Liver (tissue), 8 donors: ENCODE measurements at regions not wholly inside any gene's neighbourhood (a gene's known extent, or its start where the extent isn't known, plus 50 kb on each side); places are given as distances from the start of the nearest gene placed in this dataset.

Source experiments
- DNase-seq: peaks from one replicate; pipeline ENCODE4 v3.0.0-alpha.2; 2017; ENCODE audit warnings: low spot score
- H3K27ac ChIP-seq, 2 donors: one replicate each; pipeline ENCODE4 v1.7.0; 2013; ENCODE audit warnings: inconsistent platforms in 2 of 2, low read length in 2 of 2, control low read depth in 1 of 2, low read depth in 1 of 2, mild to moderate bottlenecking in 1 of 2
- H3K27me3 ChIP-seq, 4 donors: one replicate each; pipeline versions ENCODE4 v1.6.1 to v1.7.0; 2013; ENCODE audit warnings: low read length in 3 of 4, inconsistent platforms in 1 of 4, mild to moderate bottlenecking in 1 of 4, moderate library complexity in 1 of 4; ENCODE audit not compliant: control insufficient read depth in 4 of 4, insufficient read depth in 4 of 4
- H3K36me3 ChIP-seq, 4 donors: one replicate each; pipeline versions ENCODE4 v1.6.1 to v1.7.0; 2013; ENCODE audit warnings: low read length in 3 of 4, mild to moderate bottlenecking in 3 of 4, low read depth in 1 of 4, moderate library complexity in 1 of 4; ENCODE audit not compliant: control insufficient read depth in 4 of 4, insufficient read depth in 3 of 4
- H3K4me1 ChIP-seq, 4 donors: one replicate each; pipeline versions ENCODE4 v1.6.1 to v1.7.0; 2013; ENCODE audit warnings: low read length in 3 of 4, mild to moderate bottlenecking in 3 of 4, moderate library complexity in 1 of 4; ENCODE audit not compliant: control insufficient read depth in 4 of 4, insufficient read depth in 4 of 4
- H3K4me3 ChIP-seq, 3 donors: one replicate each; pipeline versions ENCODE4 v1.6.1 to v1.7.0; 2013; ENCODE audit warnings: low read length in 3 of 3, control low read depth in 1 of 3, low read depth in 1 of 3, mild to moderate bottlenecking in 1 of 3
- H3K9ac ChIP-seq, 2 donors: one replicate each; pipeline ENCODE4 v1.7.0; 2013; ENCODE audit warnings: low read length in 2 of 2, mild to moderate bottlenecking in 2 of 2, moderate library complexity in 2 of 2, control low read depth in 1 of 2, low read depth in 1 of 2
- H3K9me3 ChIP-seq, 4 donors: one replicate each; pipeline versions ENCODE4 v1.6.1 to v1.7.0; 2013; ENCODE audit warnings: low read length in 3 of 4; ENCODE audit not compliant: control insufficient read depth in 4 of 4
- EGR1 ChIP-seq, 2 donors: IDR thresholded peaks; 2 replicates each; pipeline ENCODE4 v1.6.1; 2016 to 2018; ENCODE audit warnings: antibody characterized with exemption in 2 of 2, low read depth in 2 of 2
- FOXA1 ChIP-seq: IDR thresholded peaks from 2 replicates; pipeline ENCODE4 v1.6.1; 2016; ENCODE audit warnings: antibody characterized with exemption
- FOXA2 ChIP-seq: IDR thresholded peaks from 2 replicates; pipeline ENCODE4 v1.6.1; 2016; ENCODE audit warnings: antibody characterized with exemption
- GABPA ChIP-seq, 2 donors: IDR thresholded peaks in 1 of 2; conservative IDR thresholded peaks in 1 of 2; 2 replicates each; pipeline ENCODE4 v1.6.1; 2016; ENCODE audit warnings: antibody characterized with exemption in 2 of 2, mild to moderate bottlenecking in 1 of 2, moderate library complexity in 1 of 2
- HNF4A ChIP-seq, 2 donors: conservative IDR thresholded peaks; 2 replicates each; pipeline ENCODE4 v1.6.1; 2016; ENCODE audit warnings: antibody characterized with exemption in 2 of 2, mild to moderate bottlenecking in 2 of 2
- HNF4G ChIP-seq: IDR thresholded peaks from 2 replicates; pipeline ENCODE4 v1.6.1; 2016; ENCODE audit warnings: antibody characterized with exemption
- JUND ChIP-seq, 2 donors: IDR thresholded peaks; 2 replicates each; pipeline ENCODE4 v1.6.1; 2016; ENCODE audit warnings: antibody characterized with exemption in 2 of 2
- NR2F2 ChIP-seq: IDR thresholded peaks from 2 replicates; pipeline ENCODE4 v1.6.1; 2016; ENCODE audit warnings: antibody characterized with exemption
- RAD21 ChIP-seq, 2 donors: IDR thresholded peaks; 2 replicates each; pipeline ENCODE4 v1.6.1; 2016; ENCODE audit warnings: antibody characterized with exemption in 2 of 2, mild to moderate bottlenecking in 2 of 2
- RXRA ChIP-seq, 2 donors: IDR thresholded peaks; 2 replicates each; pipeline ENCODE4 v1.6.1; 2017 to 2018; ENCODE audit warnings: antibody characterized with exemption in 2 of 2, mild to moderate bottlenecking in 1 of 2
- SP1 ChIP-seq: IDR thresholded peaks from 2 replicates; pipeline ENCODE4 v1.6.1; 2018; ENCODE audit warnings: antibody characterized with exemption, mild to moderate bottlenecking
- TAF1 ChIP-seq: conservative IDR thresholded peaks from 2 replicates; pipeline ENCODE4 v1.6.1; 2016; ENCODE audit warnings: antibody characterized with exemption, mild to moderate bottlenecking
- YY1 ChIP-seq: IDR thresholded peaks from 2 replicates; pipeline ENCODE4 v1.6.1; 2016; ENCODE audit warnings: antibody characterized with exemption, mild to moderate bottlenecking
- whole genome bisulfite sequencing: extraction: QIAGEN DNeasy Blood & Tissue Kit; methylation state at CpG from one replicate; pipeline ENCODE4 v1.1.7; 2013; 5-methylcytosine and 5-hydroxymethylcytosine counted together
- TF ChIP-seq, protein P1 (sequence below): IDR thresholded peaks from 2 replicates; pipeline ENCODE4 v1.6.1; 2016; ENCODE audit warnings: antibody characterized with exemption
- TF ChIP-seq, protein P2 (sequence below): IDR thresholded peaks from 2 replicates; pipeline ENCODE4 v1.6.1; 2016; ENCODE audit warnings: antibody characterized with exemption
- TF ChIP-seq, protein P3 (sequence below): IDR thresholded peaks from 2 replicates; pipeline ENCODE4 v1.6.1; 2016; ENCODE audit warnings: antibody characterized with exemption
- TF ChIP-seq, protein P4 (sequence below): fragments of 150-350 bp; IDR thresholded peaks from 2 replicates; pipeline ENCODE4 v1.5.1; 2017; ENCODE audit warnings: improper control_type of control experiment, low read depth, low read length; ENCODE audit not compliant: missing input control
- TF ChIP-seq, protein P5 (sequence below): IDR thresholded peaks from 2 replicates; pipeline ENCODE4 v1.6.1; 2016; ENCODE audit warnings: antibody characterized with exemption, mild to moderate bottlenecking
- donor health status: healthy.
- donor health status: healthy.
- donor health status: healthy.
- donor health status: healthy.
- donor health status: healthy.

DNA sequence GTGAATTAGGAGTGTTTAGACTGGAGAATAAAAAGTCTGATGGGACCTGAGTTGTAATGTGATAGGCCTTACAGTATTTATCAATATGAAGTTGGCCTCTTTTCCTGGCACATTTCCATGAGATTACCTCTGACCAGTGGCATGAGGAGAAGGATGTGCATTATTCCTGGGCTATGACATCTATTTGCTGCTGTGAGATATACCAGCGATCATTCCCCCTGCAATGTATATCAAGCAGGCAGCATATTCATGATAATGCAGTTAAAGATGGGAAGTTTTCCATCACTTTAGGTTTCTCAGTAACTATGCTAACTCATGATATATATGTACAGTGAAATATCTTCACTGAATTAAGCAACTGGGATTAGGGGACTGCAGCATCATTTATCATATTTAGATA is 142.8 kb upstream of the MBL2 start:
- no peak overlapping the region for H3K4me3 ChIP-seq
- H3K27ac ChIP-seq = no peak overlapping the region
- no peak for DNase-seq
- H3K9me3 ChIP-seq = no peaks in the 10 kb centered on the region
- WGBS = 77% methylated on average over 1 of the region's 1 CpG
- no peaks in the 10 kb centered on the region for H3K36me3 ChIP-seq
- no peaks in the 10 kb centered on the region for H3K4me1 ChIP-seq
- no peaks in the 10 kb centered on the region for H3K27me3 ChIP-seq
- TF ChIP-seq HNF4G (no peak), TAF1 (no peak), NR2F2 (no peak), HNF4A (conservative IDR thresholded peaks at IDR 0.05) (no peak), RXRA (IDR thresholded peaks at IDR 0.05) (no peak), GABPA (IDR thresholded peaks at IDR 0.05 in 1 of 2, conservative IDR thresholded peaks at IDR 0.05 in 1 of 2) (no peak), RAD21 (IDR thresholded peaks at IDR 0.05) (no peak), FOXA2 (no peak), EGR1 (IDR thresholded peaks at IDR 0.05; ENCODE audit: low read depth in 2 of 2) (no peak), FOXA1 (no peak), JUND (IDR thresholded peaks at IDR 0.05) (no peak), YY1 (no peak), SP1 (no peak)
- TF ChIP-seq, protein P1, sequence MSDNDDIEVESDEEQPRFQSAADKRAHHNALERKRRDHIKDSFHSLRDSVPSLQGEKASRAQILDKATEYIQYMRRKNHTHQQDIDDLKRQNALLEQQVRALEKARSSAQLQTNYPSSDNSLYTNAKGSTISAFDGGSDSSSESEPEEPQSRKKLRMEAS = no peak
- TF ChIP-seq, protein P2, sequence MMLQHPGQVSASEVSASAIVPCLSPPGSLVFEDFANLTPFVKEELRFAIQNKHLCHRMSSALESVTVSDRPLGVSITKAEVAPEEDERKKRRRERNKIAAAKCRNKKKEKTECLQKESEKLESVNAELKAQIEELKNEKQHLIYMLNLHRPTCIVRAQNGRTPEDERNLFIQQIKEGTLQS = no peak
- TF ChIP-seq, protein P3, sequence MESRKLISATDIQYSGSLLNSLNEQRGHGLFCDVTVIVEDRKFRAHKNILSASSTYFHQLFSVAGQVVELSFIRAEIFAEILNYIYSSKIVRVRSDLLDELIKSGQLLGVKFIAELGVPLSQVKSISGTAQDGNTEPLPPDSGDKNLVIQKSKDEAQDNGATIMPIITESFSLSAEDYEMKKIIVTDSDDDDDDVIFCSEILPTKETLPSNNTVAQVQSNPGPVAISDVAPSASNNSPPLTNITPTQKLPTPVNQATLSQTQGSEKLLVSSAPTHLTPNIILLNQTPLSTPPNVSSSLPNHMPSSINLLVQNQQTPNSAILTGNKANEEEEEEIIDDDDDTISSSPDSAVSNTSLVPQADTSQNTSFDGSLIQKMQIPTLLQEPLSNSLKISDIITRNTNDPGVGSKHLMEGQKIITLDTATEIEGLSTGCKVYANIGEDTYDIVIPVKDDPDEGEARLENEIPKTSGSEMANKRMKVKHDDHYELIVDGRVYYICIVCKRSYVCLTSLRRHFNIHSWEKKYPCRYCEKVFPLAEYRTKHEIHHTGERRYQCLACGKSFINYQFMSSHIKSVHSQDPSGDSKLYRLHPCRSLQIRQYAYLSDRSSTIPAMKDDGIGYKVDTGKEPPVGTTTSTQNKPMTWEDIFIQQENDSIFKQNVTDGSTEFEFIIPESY = no peak
- TF ChIP-seq, protein P4, sequence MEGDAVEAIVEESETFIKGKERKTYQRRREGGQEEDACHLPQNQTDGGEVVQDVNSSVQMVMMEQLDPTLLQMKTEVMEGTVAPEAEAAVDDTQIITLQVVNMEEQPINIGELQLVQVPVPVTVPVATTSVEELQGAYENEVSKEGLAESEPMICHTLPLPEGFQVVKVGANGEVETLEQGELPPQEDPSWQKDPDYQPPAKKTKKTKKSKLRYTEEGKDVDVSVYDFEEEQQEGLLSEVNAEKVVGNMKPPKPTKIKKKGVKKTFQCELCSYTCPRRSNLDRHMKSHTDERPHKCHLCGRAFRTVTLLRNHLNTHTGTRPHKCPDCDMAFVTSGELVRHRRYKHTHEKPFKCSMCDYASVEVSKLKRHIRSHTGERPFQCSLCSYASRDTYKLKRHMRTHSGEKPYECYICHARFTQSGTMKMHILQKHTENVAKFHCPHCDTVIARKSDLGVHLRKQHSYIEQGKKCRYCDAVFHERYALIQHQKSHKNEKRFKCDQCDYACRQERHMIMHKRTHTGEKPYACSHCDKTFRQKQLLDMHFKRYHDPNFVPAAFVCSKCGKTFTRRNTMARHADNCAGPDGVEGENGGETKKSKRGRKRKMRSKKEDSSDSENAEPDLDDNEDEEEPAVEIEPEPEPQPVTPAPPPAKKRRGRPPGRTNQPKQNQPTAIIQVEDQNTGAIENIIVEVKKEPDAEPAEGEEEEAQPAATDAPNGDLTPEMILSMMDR = no peak
- TF ChIP-seq, protein P5, sequence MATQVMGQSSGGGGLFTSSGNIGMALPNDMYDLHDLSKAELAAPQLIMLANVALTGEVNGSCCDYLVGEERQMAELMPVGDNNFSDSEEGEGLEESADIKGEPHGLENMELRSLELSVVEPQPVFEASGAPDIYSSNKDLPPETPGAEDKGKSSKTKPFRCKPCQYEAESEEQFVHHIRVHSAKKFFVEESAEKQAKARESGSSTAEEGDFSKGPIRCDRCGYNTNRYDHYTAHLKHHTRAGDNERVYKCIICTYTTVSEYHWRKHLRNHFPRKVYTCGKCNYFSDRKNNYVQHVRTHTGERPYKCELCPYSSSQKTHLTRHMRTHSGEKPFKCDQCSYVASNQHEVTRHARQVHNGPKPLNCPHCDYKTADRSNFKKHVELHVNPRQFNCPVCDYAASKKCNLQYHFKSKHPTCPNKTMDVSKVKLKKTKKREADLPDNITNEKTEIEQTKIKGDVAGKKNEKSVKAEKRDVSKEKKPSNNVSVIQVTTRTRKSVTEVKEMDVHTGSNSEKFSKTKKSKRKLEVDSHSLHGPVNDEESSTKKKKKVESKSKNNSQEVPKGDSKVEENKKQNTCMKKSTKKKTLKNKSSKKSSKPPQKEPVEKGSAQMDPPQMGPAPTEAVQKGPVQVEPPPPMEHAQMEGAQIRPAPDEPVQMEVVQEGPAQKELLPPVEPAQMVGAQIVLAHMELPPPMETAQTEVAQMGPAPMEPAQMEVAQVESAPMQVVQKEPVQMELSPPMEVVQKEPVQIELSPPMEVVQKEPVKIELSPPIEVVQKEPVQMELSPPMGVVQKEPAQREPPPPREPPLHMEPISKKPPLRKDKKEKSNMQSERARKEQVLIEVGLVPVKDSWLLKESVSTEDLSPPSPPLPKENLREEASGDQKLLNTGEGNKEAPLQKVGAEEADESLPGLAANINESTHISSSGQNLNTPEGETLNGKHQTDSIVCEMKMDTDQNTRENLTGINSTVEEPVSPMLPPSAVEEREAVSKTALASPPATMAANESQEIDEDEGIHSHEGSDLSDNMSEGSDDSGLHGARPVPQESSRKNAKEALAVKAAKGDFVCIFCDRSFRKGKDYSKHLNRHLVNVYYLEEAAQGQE = no peak
- H3K9ac ChIP-seq = no peak overlapping the region
